HEK293T (cell line): ENCODE measurements at regions not wholly inside any gene's neighbourhood (a gene's known extent, or its start where the extent isn't known, plus 50 kb on each side); places are given as distances from the start of the nearest gene placed in this dataset.

Experiments
- CTCF ChIA-PET: fragments of 350-600 bp; formaldehyde crosslinking; extraction: SDS; loops from one replicate; lab custom pipeline; 2021; ENCODE audit warnings: antibody characterized with exemption, inconsistent platforms; lab: Yijun Ruan, JAX
- POLR2A ChIA-PET: fragments of 350-600 bp; formaldehyde crosslinking; extraction: SDS; loops from one replicate; lab custom pipeline; 2020; ENCODE audit warnings: antibody characterized with exemption, inconsistent platforms; lab: Yijun Ruan, JAX
- DNase-seq: peaks from one replicate; pipeline ENCODE4 v3.0.0; 2012; ENCODE audit warnings: mixed read lengths; ENCODE audit errors: extremely low spot score
- ARNT ChIP-seq: fragments of 450-650 bp; IDR thresholded peaks from 2 replicates; pipeline ENCODE4 v1.6.1; 2017; ENCODE audit warnings: mild to moderate bottlenecking
- BHLHE40 ChIP-seq: fragments of 450-650 bp; IDR thresholded peaks from 2 replicates; pipeline ENCODE4 v1.6.1; 2016; ENCODE audit warnings: mild to moderate bottlenecking, moderate library complexity, borderline replicate concordance
- CTBP1 ChIP-seq: fragments of 450-650 bp; IDR thresholded peaks from 2 replicates; pipeline ENCODE4 v1.6.1; 2016; ENCODE audit warnings: borderline replicate concordance
- ELF4 ChIP-seq: fragments of 450-650 bp; IDR thresholded peaks from 2 replicates; pipeline ENCODE4 v1.6.1; 2017; ENCODE audit warnings: antibody characterized with exemption
- FOXA1 ChIP-seq: fragments of 450-650 bp; IDR thresholded peaks from 2 replicates; pipeline ENCODE4 v1.6.1; 2016; ENCODE audit warnings: mild to moderate bottlenecking
- FOXK2 ChIP-seq: fragments of 450-650 bp; IDR thresholded peaks from 2 replicates; pipeline ENCODE4 v1.6.1; 2016; ENCODE audit warnings: mild to moderate bottlenecking
- FOXM1 ChIP-seq: fragments of 450-650 bp; IDR thresholded peaks from 2 replicates; pipeline ENCODE4 v1.6.1; 2017; ENCODE audit warnings: mild to moderate bottlenecking, borderline replicate concordance
- HDGF ChIP-seq: fragments of 450-650 bp; IDR thresholded peaks from 2 replicates; pipeline ENCODE4 v1.6.1; 2017; ENCODE audit warnings: antibody characterized with exemption, borderline replicate concordance
- L3MBTL2 ChIP-seq: fragments of 450-650 bp; conservative IDR thresholded peaks from 2 replicates; pipeline ENCODE4 v1.6.1; 2016; ENCODE audit warnings: mild to moderate bottlenecking
- LEF1 ChIP-seq: fragments of 450-650 bp; IDR thresholded peaks from 2 replicates; pipeline ENCODE4 v1.6.1; 2017; ENCODE audit warnings: mild to moderate bottlenecking, borderline replicate concordance
- NFRKB ChIP-seq: fragments of 450-650 bp; IDR thresholded peaks from 2 replicates; pipeline ENCODE4 v1.6.1; 2016; ENCODE audit warnings: mild to moderate bottlenecking, moderate library complexity
- SP1 ChIP-seq: fragments of 450-650 bp; IDR thresholded peaks from 2 replicates; pipeline ENCODE4 v1.6.1; 2017
- SUZ12 ChIP-seq: fragments of 450-650 bp; IDR thresholded peaks from 2 replicates; pipeline ENCODE4 v1.6.1; 2016; ENCODE audit warnings: mild to moderate bottlenecking
- TARDBP ChIP-seq: fragments of 450-650 bp; IDR thresholded peaks from 2 replicates; pipeline ENCODE4 v1.6.1; 2016
- ZNF384 ChIP-seq: fragments of 450-650 bp; IDR thresholded peaks from 2 replicates; pipeline ENCODE4 v1.6.1; 2016
- TF ChIP-seq, protein P1 (sequence below): fragments of 450-650 bp; IDR thresholded peaks from 2 replicates; pipeline ENCODE4 v1.6.1; 2016

DNA sequence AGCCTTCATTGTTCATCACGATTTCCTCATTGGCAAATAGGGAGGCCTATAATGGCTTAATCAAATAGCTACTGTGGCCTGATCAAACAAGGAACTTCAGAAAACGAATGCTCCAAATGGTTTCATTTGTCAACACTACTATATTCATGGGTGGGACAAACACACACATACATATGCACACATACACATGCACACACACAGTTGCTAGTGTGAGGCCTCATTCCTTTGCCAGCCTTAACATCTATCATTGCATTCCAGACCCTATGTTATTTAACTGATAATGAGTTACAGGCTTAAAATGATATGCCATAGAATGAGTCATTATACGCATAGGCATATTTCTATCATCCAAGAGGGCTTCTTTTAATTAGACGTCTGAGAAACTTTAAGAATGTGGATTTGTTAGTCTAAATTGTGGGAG lies 140.2 kb downstream of the KLF5 start:
- CTCF ChIA-PET = no interaction called here
- no peak for TF ChIP-seq ZNF384
- TF ChIP-seq FOXK2 = no peak
- no peak for TF ChIP-seq ELF4
- TF ChIP-seq L3MBTL2 = no peak
- TF ChIP-seq ARNT = no peak
- TF ChIP-seq FOXM1 = no peak
- no peak for TF ChIP-seq CTBP1
- no peak for TF ChIP-seq SP1
- TF ChIP-seq NFRKB = no peak
- no peak for DNase-seq
- POLR2A ChIA-PET = no interaction called here

DNA sequence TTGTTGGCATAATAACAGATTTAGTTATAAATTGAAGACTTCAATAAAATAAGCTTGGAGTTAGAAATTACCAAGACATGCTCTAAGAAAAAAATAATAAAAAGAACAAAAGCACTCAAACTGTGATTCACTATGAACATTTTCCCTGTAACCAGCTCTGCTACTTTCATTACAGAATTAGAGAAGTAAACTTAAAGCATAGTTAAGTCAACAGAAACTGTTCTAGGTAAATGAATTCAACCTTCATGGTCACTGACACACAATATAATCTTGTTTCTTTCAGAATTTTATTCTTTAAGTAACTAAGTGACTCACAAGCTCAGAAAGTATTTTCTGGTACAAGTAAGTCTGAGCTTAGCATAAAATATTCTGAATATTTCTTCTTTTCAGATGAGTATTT lies 136.3 kb downstream of the KLF5 start:
- TF ChIP-seq ZNF384 (no peak), SP1 (no peak), FOXM1 (no peak), ARNT (no peak), LEF1 (no peak), L3MBTL2 (no peak), CTBP1 (no peak), FOXK2 (no peak), TARDBP (no peak), FOXA1 (no peak), SUZ12 (no peak), BHLHE40 (no peak), NFRKB (no peak), HDGF (no peak), ELF4 (no peak)
- TF ChIP-seq, protein P1, sequence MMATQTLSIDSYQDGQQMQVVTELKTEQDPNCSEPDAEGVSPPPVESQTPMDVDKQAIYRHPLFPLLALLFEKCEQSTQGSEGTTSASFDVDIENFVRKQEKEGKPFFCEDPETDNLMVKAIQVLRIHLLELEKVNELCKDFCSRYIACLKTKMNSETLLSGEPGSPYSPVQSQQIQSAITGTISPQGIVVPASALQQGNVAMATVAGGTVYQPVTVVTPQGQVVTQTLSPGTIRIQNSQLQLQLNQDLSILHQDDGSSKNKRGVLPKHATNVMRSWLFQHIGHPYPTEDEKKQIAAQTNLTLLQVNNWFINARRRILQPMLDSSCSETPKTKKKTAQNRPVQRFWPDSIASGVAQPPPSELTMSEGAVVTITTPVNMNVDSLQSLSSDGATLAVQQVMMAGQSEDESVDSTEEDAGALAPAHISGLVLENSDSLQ = no peak
- no peak for DNase-seq
- CTCF ChIA-PET = no interaction called here
- POLR2A ChIA-PET = no interaction called here

DNA sequence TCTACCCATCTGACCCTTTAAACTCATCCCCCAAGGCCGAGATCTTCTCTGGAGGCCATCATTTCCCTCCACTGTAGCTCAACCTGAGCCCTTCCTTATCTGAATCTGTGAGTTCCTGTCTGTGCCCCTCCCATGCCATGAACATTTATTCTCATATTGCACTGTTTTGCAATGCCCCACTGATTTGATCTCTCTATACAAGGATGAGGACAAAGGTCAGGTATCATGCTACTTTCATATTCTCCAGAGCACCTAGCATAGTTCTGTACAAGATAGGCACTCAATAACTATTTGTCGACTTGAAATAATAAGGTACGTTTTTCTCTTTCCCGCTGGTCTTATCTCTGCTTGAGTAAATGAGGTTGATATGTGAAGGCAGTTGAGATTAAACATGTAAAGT lies 135.5 kb downstream of the KLF5 start:
- TF ChIP-seq LEF1 = no peak
- no peak for TF ChIP-seq L3MBTL2
- no peak for TF ChIP-seq FOXA1
- TF ChIP-seq ELF4 = no peak
- no peak for TF ChIP-seq CTBP1
- TF ChIP-seq HDGF = no peak
- no peak for TF ChIP-seq NFRKB
- TF ChIP-seq BHLHE40 = no peak
- TF ChIP-seq TARDBP = no peak
- TF ChIP-seq SP1 = no peak
- TF ChIP-seq SUZ12 = no peak
- no peak for TF ChIP-seq FOXM1
- TF ChIP-seq, protein P1 = no peak
- no peak for TF ChIP-seq ZNF384
- no peak for TF ChIP-seq ARNT
- TF ChIP-seq FOXK2 = no peak
- DNase-seq = no peak
- ChIA-PET CTCF (interaction anchor here (0.6 kb wide), 1 partner anchor 27 kb away, joined by 5 read pairs; no protein-coding TSS in a partner anchor), POLR2A (no interaction called here)

DNA sequence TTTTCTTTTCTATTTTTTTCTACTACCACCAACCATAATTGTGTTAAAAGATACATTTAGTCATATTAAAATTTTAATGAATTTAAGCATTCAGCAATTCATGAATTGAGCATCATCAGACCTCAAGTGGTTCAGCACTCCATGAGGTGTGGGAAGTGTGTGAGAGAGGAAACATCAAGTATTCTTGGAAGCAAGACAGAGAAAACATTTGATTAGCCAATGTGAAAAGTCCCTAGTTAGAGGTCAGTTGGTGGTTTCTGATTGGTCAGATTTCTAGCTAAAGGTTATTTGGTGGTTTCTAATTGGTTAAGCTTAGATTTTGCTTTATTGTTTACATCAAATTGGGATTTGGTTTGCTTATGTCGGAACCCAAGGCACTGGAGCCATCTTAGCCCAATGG lies 134.7 kb downstream of the KLF5 start:
- TF ChIP-seq ARNT (no peak), SUZ12 (no peak), NFRKB (no peak), LEF1 (no peak), FOXA1 (no peak), CTBP1 (no peak), FOXK2 (no peak), L3MBTL2 (no peak), ELF4 (no peak), HDGF (no peak), FOXM1 (no peak), TARDBP (no peak), BHLHE40 (no peak), ZNF384 (no peak), SP1 (no peak)
- TF ChIP-seq, protein P1 = no peak
- ChIA-PET CTCF (no interaction called here), POLR2A (no interaction called here)
- DNase-seq = no peak

DNA sequence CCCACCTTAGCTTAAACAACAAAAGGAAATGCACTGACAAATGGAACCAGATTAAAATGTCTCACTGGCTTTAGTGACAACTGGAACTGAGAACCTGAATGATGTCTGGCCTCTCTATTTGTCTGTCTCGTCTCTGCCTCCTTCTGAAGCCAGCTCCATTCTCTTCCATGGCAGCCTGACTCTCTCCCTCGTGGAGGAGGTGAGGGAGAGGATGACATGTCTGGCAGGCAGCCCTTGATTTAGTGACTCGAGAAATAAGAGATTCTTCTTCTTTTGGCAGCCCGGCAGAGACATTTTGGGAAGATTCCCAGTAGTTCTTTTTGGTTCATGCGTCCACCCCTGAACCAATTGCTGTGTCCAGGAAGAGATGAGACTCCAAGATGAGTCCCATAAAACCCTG lies 131.7 kb downstream of the KLF5 start:
- no peak for DNase-seq
- CTCF ChIA-PET = no interaction called here
- POLR2A ChIA-PET = no interaction called here
- TF ChIP-seq NFRKB (no peak), TARDBP (no peak), FOXM1 (no peak), L3MBTL2 (no peak), FOXK2 (no peak)

DNA sequence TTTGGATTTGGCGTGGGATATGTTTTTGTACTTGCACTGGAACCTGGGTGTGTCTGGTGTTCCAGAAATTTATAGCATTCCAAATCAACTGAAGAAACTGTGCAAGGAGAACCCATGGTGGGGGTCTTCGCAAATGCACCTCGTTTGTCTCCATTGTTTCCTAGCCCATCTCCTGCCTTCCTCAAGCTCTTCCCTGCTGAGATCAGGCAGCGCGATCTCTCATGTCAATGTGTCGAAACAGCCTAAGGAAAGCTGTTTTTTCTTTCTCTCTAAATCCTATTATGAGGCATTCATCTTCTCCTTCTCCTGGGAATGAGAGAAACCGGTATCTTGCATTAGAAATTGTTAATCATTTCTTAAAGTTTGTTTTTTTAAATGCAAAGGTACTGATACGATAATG lies 131.0 kb downstream of the KLF5 start:
- no peak for DNase-seq
- ChIA-PET POLR2A (no interaction called here), CTCF (no interaction called here)
- TF ChIP-seq TARDBP = no peak
- no peak for TF ChIP-seq SP1
- no peak for TF ChIP-seq HDGF
- TF ChIP-seq, protein P1 = no peak
- TF ChIP-seq ZNF384 = no peak
- TF ChIP-seq L3MBTL2 = no peak
- TF ChIP-seq BHLHE40 = no peak
- TF ChIP-seq FOXA1 = no peak
- TF ChIP-seq CTBP1 = no peak
- TF ChIP-seq ELF4 = no peak
- no peak for TF ChIP-seq SUZ12
- no peak for TF ChIP-seq ARNT
- TF ChIP-seq FOXK2 = no peak
- no peak for TF ChIP-seq NFRKB
- no peak for TF ChIP-seq LEF1
- no peak for TF ChIP-seq FOXM1
